Gastrocnemius medialis (tissue), 4 donors: ENCODE measurements at regions not wholly inside any gene's neighbourhood (a gene's known extent, or its start where the extent isn't known, plus 50 kb on each side); places are given as distances from the start of the nearest gene placed in this dataset.

ENCODE experiments used
- POLR2A ChIP-seq, 2 donors: fragments of 450-650 bp; IDR thresholded peaks; one replicate each; pipeline ENCODE4 v1.6.1; 2017; ENCODE audit warnings: antibody characterized with exemption in 2 of 2, mild to moderate bottlenecking in 2 of 2, moderate library complexity in 2 of 2
- TF ChIP-seq, protein P1 (sequence below), 5 experiments: fragments of 450-650 bp in 3 of 5; fragments of 200-600 bp in 2 of 5; sonication (generic) in 2 of 5; IDR thresholded peaks in 4 of 5; conservative IDR thresholded peaks in 1 of 5; 1 replicate in 4 of 5; 2 replicates in 1 of 5; pipeline ENCODE4 v1.5.1; 2016 to 2019; ENCODE audit warnings: antibody characterized with exemption in 5 of 5, mild to moderate bottlenecking in 3 of 5, moderate library complexity in 3 of 5

GRCh38 chr6:22904431-22904830 lies 335.1 kb downstream of the HDGFL1 start:
- TF ChIP-seq, protein P1, sequence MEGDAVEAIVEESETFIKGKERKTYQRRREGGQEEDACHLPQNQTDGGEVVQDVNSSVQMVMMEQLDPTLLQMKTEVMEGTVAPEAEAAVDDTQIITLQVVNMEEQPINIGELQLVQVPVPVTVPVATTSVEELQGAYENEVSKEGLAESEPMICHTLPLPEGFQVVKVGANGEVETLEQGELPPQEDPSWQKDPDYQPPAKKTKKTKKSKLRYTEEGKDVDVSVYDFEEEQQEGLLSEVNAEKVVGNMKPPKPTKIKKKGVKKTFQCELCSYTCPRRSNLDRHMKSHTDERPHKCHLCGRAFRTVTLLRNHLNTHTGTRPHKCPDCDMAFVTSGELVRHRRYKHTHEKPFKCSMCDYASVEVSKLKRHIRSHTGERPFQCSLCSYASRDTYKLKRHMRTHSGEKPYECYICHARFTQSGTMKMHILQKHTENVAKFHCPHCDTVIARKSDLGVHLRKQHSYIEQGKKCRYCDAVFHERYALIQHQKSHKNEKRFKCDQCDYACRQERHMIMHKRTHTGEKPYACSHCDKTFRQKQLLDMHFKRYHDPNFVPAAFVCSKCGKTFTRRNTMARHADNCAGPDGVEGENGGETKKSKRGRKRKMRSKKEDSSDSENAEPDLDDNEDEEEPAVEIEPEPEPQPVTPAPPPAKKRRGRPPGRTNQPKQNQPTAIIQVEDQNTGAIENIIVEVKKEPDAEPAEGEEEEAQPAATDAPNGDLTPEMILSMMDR (IDR thresholded peaks at IDR 0.05 in 4 of 5, conservative IDR thresholded peaks at IDR 0.05 in 1 of 5), result no peak
- no peak for TF ChIP-seq POLR2A (IDR thresholded peaks at IDR 0.05)
